GM19328 (cell line): ENCODE measurements at regions not wholly inside any gene's neighbourhood (a gene's known extent, or its start where the extent isn't known, plus 50 kb on each side); places are given as distances from the start of the nearest gene placed in this dataset.
"Not testable (repeated sequence)": the region's sequence is repeated elsewhere in the genome, so short reads cannot be mapped to it uniquely, and the experiment has no call there.

Experiments
- ATAC-seq: cut with Tn5 transposase; IDR thresholded peaks from one replicate; pipeline ENCODE4 v1.9.1; 2021; ENCODE audit warnings: mild to moderate bottlenecking, moderate library complexity; ENCODE audit not compliant: unreplicated experiment

DNA sequence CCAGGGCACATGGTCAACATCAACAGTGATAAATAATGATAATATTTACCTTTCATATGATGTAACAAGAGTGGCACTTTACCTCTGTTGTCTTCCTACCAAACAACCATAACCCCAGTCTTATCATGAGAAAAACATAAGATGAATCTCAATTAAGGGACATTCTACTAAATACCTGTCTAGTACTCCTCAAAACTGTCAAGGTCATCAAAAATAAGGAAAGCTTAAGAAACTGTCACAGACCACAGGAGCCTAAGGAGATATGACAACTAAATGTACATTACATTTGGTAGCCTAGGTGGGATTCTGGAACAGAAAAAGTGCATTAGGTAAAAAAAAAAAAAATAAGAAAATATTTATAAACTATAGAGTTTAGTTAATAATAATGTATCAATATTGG lies 118.1 kb downstream of the CCDC34 start:
- ATAC-seq, result no peak

DNA sequence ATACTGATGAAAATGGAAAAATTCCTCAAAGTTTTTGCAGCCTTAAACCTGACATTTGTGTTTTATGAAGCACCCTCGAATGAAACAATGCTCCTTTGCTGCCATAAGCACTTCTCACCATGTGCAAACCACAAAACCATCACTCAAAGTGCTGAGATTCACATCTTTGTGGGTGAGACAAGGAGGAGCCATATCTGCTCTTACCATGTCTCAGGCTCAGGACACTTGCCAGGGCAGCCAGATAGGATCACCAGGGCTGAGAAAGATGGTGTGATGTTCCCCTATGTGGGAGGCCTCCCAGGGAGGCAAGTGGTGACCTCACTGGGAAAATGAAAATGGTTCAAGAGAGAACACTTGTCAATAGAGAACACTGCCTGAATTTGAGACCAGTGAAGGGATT lies 120.4 kb downstream of the CCDC34 start:
- ATAC-seq, result no peak

DNA sequence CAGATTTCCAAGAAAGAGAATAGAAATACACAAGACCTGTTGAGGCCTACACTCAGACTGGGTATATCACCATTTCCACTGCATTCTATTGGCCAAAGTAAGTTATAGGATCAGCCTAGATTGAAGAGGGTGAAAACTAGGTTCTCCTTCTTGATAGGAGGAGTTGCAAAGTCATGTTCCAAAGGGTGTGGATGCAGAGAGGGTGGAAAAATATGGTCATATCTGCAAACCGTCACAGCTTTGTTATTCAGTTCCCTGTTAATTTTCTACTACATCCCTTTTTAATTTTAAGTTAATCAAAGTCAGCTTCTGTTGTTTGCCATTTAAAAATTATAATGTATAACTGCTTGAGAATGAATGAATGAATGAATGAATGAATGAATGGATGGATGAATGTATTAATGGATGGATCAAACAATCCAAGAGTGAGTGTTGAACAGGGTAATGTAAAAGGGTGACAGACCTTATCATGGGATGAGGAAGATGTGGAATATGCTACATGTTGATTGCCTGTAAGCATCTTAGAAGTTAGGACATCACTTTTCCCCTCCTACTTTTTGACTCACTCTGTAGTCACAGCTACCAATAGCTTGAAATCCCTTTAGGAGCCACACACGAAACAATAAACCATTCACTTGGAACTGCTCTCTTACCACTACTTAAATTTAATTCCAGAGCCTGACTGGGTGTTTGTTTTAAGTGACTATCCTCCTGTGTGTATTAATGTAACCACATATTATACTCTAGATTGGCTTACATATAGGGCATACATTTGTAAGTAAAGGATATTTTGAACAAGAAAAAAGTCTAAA lies 121.5 kb downstream of the CCDC34 start:
- ATAC-seq, result no peak

DNA sequence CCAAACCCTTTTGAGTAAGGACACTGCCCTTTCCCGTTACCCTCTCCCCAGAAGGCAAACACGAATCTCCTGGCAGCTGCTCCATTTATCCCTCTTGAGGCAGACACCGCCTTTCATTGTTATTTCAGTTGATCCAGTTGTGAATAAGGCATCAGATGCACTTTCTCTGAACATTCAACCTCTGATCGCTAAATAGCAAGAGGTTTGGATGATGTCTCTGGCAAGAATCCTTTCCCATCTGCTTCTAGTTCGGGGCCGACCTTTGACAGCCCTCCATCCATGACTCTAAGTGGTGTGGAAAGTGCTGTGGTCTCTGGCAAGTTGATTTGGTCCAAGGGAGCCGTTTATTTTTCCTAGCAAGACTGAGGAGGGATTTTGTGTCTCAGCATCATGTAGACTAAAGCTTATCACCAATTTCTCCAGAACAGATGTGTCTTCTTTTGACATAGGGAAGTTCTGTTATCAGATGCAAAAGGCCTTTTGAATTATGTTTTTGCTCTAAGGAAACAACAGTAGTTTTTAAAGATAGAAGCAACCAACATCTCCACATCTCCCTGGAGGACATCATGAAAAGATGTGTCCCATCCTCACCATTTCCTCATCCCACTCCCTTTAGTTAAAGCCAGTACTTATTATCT lies 123.6 kb downstream of the CCDC34 start:
- ATAC-seq, result no peak

DNA sequence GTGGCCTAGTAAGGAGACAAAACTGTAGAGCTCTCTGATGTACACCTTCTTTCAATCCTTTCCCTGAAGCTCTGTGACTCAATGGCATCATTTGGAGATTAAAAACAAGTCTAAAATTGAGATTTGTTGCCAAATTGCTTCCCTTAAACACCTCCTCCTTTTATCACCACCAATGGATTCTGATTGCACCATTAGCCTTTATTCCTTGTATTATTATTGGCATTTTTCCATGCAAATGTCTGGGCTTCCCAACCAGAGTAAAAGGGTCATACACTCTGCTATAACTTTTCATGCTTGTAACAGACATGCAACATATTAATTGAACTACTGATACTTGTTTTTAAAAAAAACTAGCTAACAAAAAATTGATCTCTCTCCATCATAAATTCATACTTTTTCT lies 124.2 kb downstream of the CCDC34 start:
- ATAC-seq, result no peak

DNA sequence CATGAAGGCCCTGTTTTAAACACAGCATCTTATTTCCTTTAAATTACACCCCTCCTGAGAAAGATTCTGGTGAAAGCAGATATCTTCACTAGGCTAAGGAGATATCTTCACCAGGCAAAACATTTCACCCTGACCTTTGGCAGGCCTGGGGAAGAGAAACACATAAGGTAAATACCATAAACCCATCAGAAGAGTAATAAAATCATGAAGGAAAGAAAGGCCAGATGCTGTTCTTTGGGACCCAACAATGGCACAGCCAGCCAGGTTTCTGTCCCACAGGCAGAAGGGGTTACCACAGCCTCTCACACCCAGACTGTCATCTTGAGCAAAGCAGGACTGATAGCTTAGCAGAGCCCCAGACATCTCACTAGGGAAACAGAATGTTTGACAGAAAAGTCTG lies 125.4 kb downstream of the CCDC34 start:
- no peak for ATAC-seq

DNA sequence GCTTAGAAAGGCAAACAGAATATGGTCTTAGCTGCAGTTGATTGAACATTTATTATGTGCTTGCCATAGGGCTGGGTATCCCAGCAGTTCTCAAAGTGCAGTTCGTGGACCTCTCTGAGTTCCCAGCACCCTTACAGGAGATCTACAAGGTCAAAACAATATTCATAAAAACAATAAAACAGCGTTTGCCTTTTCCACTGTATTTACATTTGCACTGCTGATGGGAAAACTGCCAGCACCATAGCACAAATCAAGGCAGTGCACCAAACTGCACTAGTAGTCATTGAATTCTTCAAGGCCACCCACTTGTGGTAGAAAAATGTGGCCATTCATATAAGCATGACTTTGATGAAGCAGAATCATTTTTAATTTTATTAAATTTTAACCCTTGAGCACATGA lies 128.1 kb downstream of the CCDC34 start:
- no peak for ATAC-seq

DNA sequence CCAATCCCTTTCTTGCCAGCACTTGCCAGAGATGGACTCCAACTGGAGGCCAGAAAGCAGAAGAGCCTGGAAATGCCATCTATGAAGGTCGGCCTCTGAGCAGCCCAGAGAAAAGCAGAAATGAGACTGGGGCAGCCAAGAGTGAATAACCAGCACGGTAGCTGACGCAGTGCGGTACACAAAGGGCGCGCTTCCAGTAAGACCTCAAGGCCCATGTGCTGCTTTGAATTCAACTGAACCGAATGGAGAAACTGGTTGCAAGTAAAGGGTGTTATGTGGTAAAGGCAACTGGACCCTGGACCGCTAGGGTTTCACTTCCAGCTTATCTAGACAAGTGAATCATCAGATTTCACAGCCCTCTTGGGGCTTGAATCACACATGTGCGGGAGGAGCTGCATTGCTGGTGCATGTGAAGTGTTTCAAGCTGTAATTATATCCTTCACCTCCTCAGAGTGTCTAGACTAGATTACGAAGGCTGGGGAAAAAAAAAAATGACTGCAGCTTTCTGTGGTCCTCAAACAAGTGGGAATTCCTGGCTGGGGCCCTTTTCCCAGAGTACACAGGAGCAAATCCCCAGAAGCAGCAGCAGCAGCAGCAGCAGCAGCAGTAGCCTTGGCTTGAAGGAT lies 128.9 kb downstream of the CCDC34 start:
- peak; percentile 95 for ATAC-seq

DNA sequence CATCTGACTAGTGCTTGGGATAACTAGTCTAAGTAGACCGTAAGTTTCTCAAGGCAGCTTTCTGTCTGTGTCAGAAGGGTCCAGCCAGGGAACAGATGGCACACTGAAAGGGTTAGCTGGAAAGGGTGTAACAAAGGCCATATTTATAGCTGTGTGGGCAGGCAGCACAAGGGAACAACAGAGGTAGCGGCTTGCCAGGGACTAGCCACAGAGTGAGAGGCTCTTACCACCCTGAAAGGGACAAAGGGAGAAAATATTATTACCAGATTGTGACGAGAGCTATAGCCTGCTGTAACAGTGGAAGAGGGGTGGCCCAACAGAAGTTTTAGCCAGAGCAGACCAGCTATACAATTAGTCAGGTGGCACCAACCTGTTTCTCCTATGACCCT lies 129.4 kb downstream of the CCDC34 start:
- peak; percentile 12 for ATAC-seq

DNA sequence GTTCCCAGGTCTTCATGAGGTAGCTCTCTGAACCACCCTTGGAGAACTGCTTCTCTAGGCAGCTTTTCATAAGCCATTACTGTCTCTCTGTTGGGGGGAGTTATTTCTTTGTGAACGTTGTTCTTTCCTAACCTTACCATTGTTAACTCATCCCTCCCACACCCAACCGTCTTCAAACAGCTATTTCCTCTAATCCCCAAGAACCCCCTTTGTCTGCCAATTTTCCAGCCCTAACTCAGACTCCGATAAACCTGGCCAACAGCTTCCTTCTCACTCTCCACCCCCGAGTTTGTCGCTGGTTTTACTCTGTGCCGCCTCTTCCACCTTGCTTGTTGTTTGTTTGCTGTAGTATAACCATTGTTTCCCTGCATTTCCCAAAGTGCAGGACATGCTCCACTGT lies 131.5 kb downstream of the CCDC34 start:
- ATAC-seq, result no peak

DNA sequence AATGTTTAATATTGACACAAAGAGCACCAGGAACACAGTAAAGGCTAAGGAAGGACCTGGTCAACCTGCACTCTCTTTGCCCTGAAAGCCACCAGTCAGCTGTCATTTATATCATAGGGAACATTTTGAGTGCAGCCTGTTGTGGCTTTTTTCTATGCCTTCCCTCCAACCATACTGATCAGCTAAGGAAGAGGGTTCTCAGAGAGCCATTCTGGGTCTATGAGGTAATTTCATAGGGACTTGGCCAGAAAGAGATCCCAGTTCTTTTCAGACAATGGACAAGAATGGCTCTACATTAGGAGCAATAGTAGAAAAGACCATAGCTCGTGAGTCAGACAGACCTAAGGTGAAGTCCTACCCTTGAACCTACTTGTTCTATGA lies 132.8 kb downstream of the CCDC34 start:
- no peak for ATAC-seq

DNA sequence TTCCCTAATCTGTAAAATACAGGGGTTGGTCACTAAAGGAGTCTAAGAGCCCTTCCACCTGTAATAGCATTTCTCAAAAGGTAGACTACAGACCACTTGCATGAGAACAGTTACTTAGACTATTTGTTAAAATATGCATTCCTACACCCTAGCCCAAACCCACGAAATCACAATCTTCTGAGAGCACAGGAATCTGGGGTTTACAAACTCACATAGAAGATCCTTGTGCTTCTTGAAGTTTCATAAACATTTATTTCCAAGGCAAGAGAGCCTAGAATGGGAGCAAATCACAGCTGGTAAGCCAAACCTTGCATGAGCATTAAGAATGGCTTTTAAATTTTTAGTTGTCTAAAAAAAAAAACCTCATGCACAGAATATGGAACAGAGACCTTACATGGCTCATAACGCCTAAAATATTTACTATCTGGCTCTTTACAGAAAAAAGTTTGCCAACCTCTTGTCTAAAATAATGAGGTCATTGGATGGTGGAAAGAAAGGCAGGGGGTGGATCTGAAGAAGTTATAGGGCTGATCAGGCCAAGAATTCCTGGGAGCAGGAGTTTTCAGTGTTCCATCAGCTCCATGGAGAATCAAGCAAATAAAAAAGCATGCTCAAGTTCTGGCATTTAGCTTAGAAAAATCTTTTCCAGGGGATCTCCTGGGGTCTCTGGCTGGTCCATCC lies 133.4 kb downstream of the CCDC34 start:
- no peak for ATAC-seq

DNA sequence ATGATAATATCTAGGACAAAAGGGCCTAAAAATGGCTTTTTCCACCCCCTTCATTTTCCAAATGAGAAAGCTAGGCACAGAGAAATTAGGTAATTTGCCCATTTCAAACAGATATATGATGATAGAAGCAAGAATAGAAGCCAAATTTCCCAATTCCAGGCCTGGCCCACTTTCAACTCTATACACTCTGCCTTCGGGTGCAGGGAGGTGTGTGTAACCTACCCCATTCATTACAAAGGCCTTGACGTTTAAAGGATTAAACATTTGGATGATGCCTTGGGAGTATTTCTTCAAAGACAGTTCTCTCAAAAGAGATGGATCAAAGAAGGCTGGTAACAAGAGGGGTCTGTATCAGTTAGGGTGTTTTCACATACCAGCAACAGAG lies 134.1 kb downstream of the CCDC34 start:
- no peak for ATAC-seq

DNA sequence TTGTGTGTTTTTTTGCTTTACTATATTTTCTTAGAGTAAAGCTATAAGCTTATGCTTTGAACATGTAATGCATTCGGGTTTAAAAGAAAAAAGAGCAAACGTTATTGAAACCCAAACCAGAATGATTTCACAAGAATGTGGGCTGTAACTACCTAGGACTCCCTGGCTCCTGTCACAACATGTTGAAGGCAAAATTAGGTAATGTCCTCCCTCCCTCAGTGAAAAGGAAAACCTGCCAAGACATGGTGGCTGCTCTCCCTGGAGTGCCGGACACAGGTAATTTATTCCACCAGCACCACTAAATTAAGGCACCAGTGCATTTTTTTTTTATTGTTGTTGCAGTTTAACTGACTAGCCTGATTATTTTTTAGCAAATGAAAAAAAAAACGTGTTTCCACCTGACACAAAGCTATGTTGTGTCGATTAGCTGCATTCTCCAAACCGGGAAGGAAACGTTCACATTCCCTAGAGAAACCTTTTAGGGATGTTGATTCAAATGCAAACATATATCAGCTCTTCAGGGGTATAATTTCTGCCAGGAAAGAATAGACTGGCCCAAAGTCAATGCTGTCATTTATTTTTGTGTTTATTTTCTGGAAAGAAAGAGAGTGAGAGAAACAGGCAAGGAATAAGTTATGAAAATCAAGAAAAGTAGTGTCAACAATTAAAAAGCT lies 134.6 kb downstream of the CCDC34 start:
- ATAC-seq, result no peak

DNA sequence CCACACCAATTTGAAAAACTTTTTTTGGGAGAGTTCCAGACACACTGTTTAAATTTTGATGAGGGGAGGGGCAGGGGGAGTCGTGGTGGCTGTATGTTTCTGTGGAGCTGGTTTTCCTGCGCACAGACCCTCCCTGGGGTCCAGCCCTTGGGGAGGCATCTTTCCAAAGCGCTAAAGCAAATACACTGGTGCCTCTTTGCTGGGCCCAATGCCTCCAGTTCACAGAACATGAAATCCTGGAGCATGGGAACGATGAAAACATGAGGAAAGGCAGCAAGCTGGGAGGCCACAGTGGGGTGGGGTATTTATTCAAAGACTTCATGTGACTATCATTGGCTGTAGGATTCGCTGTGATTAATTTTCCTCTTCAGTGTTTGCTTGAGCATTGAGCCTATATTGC lies 135.3 kb downstream of the CCDC34 start:
- ATAC-seq, result no peak

DNA sequence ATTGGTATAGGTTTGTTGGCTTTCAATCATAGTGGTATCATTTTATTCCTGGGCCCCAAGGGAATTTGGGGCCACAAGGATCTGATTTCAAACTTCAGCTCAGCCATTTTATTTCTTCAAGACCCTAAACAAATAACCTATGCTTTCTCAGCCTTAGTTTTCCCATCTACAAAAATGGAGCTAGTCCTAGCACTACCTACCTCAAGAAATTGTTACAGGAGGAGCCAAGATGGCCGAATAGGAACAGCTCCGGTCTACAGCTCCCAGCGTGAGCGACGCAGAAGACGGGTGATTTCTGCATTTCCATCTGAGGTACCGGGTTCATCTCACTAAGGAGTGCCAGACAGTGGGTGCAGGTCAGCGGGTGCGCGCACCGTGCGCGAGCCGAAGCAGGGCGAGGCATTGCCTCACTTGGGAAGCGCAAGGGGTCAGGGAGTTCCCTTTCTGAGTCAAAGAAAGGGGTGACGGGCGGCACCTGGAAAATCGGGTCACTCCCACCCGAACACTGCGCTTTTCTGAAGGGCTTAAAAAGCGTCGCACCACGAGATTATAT lies 143.5 kb downstream of the CCDC34 start:
- ATAC-seq, result not testable (repeated sequence)

DNA sequence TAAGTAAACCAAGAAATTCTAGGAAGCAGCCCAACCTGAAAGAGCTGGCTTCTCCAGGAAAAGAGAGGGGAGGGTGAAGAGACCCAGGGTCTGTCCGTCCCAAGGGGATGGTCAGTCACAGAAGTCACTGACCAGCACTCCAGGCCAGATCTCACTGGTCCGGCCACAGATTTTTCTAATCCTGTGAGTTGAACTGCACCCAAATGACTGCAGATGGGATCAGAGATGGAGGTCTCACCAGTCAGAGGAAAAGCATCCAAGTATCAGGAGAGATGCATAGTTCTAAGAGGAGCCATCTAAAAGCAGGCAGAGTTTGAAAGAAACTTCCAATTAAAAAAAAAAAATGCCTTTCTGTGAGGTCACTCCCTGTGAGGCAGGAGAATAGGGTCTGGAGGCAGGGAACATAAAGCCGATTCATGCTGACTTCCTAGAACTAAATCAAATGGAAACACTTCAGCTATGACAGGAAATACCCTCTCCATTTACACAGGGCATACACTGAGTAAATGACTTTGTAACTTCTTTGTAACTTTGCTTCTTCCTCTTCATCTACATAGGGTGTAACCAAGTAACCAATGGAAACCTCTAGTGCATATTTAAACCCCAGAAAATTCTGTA lies 144.5 kb downstream of the CCDC34 start:
- ATAC-seq, result no peak

DNA sequence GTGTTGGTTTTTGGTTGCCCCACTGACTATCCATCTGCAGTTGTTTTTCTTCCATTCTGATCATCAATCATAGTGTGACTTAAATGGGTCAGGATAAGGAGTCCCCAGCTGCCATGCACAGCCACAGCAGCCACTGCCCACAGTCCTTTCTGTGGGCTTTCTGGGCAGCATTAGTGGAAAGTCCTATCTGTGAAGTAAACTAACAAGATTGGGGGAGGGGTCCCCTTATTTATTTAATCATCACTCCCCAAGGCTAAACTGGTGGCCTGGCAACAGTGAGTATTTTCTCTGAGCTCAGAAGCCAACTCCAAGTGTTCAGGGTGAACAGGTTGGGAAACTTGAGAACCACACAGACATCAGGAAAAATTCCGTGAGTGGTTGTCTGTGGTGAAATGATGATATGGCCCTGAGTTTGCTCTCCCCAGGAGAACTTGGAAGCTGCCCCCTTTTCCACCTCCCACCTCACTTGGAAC lies 145.0 kb downstream of the CCDC34 start:
- no peak for ATAC-seq

DNA sequence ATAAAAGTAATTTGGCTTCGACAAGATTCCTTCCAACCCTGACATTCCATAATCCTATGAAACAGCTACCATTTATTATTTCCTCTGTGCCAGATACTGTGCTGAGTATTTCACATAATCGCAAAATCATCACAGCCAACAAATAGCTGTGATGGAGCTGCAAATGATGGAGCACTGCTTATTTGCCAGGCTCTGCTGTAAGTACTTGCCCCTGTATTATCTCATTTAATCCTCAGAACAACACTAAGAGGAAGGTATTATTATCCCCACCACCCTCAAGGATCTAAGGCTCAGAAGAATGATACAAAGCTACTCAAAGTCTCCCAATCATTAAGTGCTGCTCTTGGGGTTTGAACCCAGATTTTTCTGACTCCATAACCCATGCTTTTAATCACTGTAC lies 145.5 kb downstream of the CCDC34 start:
- ATAC-seq, result no peak
